Esophagus (tissue), 2 donors: ENCODE measurements at regions not wholly inside any gene's neighbourhood (a gene's known extent, or its start where the extent isn't known, plus 50 kb on each side); places are given as distances from the start of the nearest gene placed in this dataset.

Experiments
- H3K27ac ChIP-seq, 2 donors: one replicate each; pipeline ENCODE4 v1.5.1; 2013; ENCODE audit warnings: low read depth in 2 of 2, mild to moderate bottlenecking in 2 of 2, inconsistent platforms in 1 of 2, low read length in 1 of 2, moderate library complexity in 1 of 2
- H3K27me3 ChIP-seq, 2 donors: one replicate each; pipeline ENCODE4 v1.6.1; 2013; ENCODE audit warnings: low read length in 2 of 2, control low read depth in 1 of 2, mild to moderate bottlenecking in 1 of 2; ENCODE audit not compliant: insufficient read depth in 2 of 2, control insufficient read depth in 1 of 2
- H3K36me3 ChIP-seq, 2 donors: one replicate each; pipeline ENCODE4 v1.6.1; 2013; ENCODE audit warnings: low read length in 1 of 2; ENCODE audit not compliant: control insufficient read depth in 2 of 2, insufficient read depth in 2 of 2
- H3K4me1 ChIP-seq, 2 donors: one replicate each; pipeline ENCODE4 v1.6.1; 2013; ENCODE audit warnings: low read length in 1 of 2; ENCODE audit not compliant: control insufficient read depth in 2 of 2, insufficient read depth in 2 of 2
- H3K4me3 ChIP-seq, 2 donors: one replicate each; pipeline ENCODE4 v1.5.1; 2013; ENCODE audit warnings: low read length in 2 of 2, mild to moderate bottlenecking in 2 of 2, low read depth in 1 of 2, moderate library complexity in 1 of 2
- H3K9me3 ChIP-seq, 2 donors: one replicate each; pipeline ENCODE4 v1.6.1; 2013; ENCODE audit warnings: mild to moderate bottlenecking in 2 of 2, low read depth in 1 of 2, low read length in 1 of 2, moderate library complexity in 1 of 2; ENCODE audit not compliant: control insufficient read depth in 2 of 2, insufficient read depth in 1 of 2
- WGBS, 2 donors: extraction: QIAGEN DNeasy Blood & Tissue Kit; methylation state at CpG; one replicate each; pipeline ENCODE4 v1.1.7; 2013; 5-methylcytosine and 5-hydroxymethylcytosine counted together
- donor health status: healthy with polysubstance abuse.
- donor health status: Bipolar disorder and iron deficiency.

GRCh38 chr4:96092151-96092705, 252.3 kb downstream of the PDHA2 start:
- Histone ChIP-seq H3K27ac (no peak overlapping the region), H3K4me1 (no peaks in the 10 kb centered on the region), H3K9me3 (no peaks in the 10 kb centered on the region), H3K4me3 (no peak overlapping the region), H3K36me3 (no peaks in the 10 kb centered on the region), H3K27me3 (no peaks in the 10 kb centered on the region)
- 43 to 46% methylated on average over 1 of the region's 1 CpG for WGBS, 2 donors

GRCh38 chr4:96093057-96093456, 253.2 kb downstream of the PDHA2 start:
- H3K36me3 ChIP-seq = no peaks in the 10 kb centered on the region
- WGBS, 2 donors = 23 to 26% methylated on average over 3 of the region's 3 CpGs
- no peaks in the 10 kb centered on the region for H3K4me1 ChIP-seq
- H3K27ac ChIP-seq = no peak overlapping the region
- no peak overlapping the region for H3K4me3 ChIP-seq
- H3K9me3 ChIP-seq = no peaks in the 10 kb centered on the region
- no peaks in the 10 kb centered on the region for H3K27me3 ChIP-seq

- H3K27ac ChIP-seq = no peak overlapping the region
- no peaks in the 10 kb centered on the region for H3K4me1 ChIP-seq
- no peak overlapping the region for H3K4me3 ChIP-seq
- H3K36me3 ChIP-seq = no peaks in the 10 kb centered on the region
- no peaks in the 10 kb centered on the region for H3K27me3 ChIP-seq
- no peaks in the 10 kb centered on the region for H3K9me3 ChIP-seq
Observed at GRCh38 chr4:96093563-96093962, 253.7 kb downstream of the PDHA2 start.

- H3K4me1 ChIP-seq = no peaks in the 10 kb centered on the region
- 71 to 78% methylated on average over 5 of the region's 5 CpGs for WGBS, 2 donors
Observed at GRCh38 chr4:96094183-96094582, 254.3 kb downstream of the PDHA2 start.

GRCh38 chr4:96097040-96097607, 257.2 kb downstream of the PDHA2 start:
- H3K27me3 ChIP-seq = no peaks in the 10 kb centered on the region
- no peaks in the 10 kb centered on the region for H3K9me3 ChIP-seq
- WGBS, 2 donors = 49 to 58% methylated on average over 7 of the region's 7 CpGs
- no peaks in the 10 kb centered on the region for H3K4me1 ChIP-seq
- no peak overlapping the region for H3K4me3 ChIP-seq
- no peak overlapping the region for H3K27ac ChIP-seq
- H3K36me3 ChIP-seq = no peaks in the 10 kb centered on the region

More at GRCh38 chr4:96094183-96094582, 254.3 kb downstream of the PDHA2 start:
- no peaks in the 10 kb centered on the region for H3K9me3 ChIP-seq
- H3K4me3 ChIP-seq = no peak overlapping the region
- H3K27me3 ChIP-seq = no peaks in the 10 kb centered on the region
- no peak overlapping the region for H3K27ac ChIP-seq
- no peaks in the 10 kb centered on the region for H3K36me3 ChIP-seq

GRCh38 chr4:96097693-96098092, 257.8 kb downstream of the PDHA2 start:
- no peak overlapping the region for H3K4me3 ChIP-seq
- no peaks in the 10 kb centered on the region for H3K36me3 ChIP-seq
- 58 to 61% methylated on average over 1 of the region's 1 CpG for WGBS, 2 donors
- no peaks in the 10 kb centered on the region for H3K4me1 ChIP-seq
- H3K27me3 ChIP-seq = no peaks in the 10 kb centered on the region
- H3K27ac ChIP-seq = no peak overlapping the region
- H3K9me3 ChIP-seq = no peaks in the 10 kb centered on the region

- H3K4me3 ChIP-seq = no peak overlapping the region
- no peaks in the 10 kb centered on the region for H3K36me3 ChIP-seq
- no peaks in the 10 kb centered on the region for H3K9me3 ChIP-seq
- no peak overlapping the region for H3K27ac ChIP-seq
- WGBS, 2 donors = 34 to 35% methylated on average over 1 of the region's 1 CpG
- H3K27me3 ChIP-seq = no peaks in the 10 kb centered on the region
- H3K4me1 ChIP-seq = no peaks in the 10 kb centered on the region
Observed at GRCh38 chr4:96099031-96099430, 259.1 kb downstream of the PDHA2 start.

- WGBS, 2 donors = 76 to 86% methylated on average over 3 of the region's 3 CpGs
- no peak overlapping the region for H3K4me3 ChIP-seq
- H3K36me3 ChIP-seq = no peaks in the 10 kb centered on the region
- H3K27ac ChIP-seq = no peak overlapping the region
- no peaks in the 10 kb centered on the region for H3K9me3 ChIP-seq
- no peaks in the 10 kb centered on the region for H3K4me1 ChIP-seq
- H3K27me3 ChIP-seq = no peaks in the 10 kb centered on the region
Observed at GRCh38 chr4:96102541-96103026, 262.7 kb downstream of the PDHA2 start.

- Histone ChIP-seq H3K27me3 (no peaks in the 10 kb centered on the region), H3K27ac (no peak overlapping the region), H3K4me3 (no peak overlapping the region), H3K9me3 (no peaks in the 10 kb centered on the region), H3K4me1 (no peaks in the 10 kb centered on the region), H3K36me3 (no peaks in the 10 kb centered on the region)
- 53 to 54% methylated on average over 5 of the region's 5 CpGs for WGBS, 2 donors
Observed at GRCh38 chr4:96103086-96103485, 263.2 kb downstream of the PDHA2 start.

- 58 to 75% methylated on average over 1 of the region's 1 CpG for WGBS, 2 donors
- Histone ChIP-seq H3K9me3 (no peaks in the 10 kb centered on the region), H3K27me3 (no peaks in the 10 kb centered on the region), H3K4me3 (no peak overlapping the region), H3K36me3 (no peaks in the 10 kb centered on the region), H3K4me1 (no peaks in the 10 kb centered on the region), H3K27ac (no peak overlapping the region)
Observed at GRCh38 chr4:96108146-96108545, 268.3 kb downstream of the PDHA2 start.
